PC-9 (cell line): ENCODE measurements at regions not wholly inside any gene's neighbourhood (a gene's known extent, or its start where the extent isn't known, plus 50 kb on each side); places are given as distances from the start of the nearest gene placed in this dataset.

ENCODE experiments used
- EZH2 ChIP-seq: fragments of 200-600 bp; sonication (generic); IDR thresholded peaks from 2 replicates; pipeline ENCODE4 v1.8.0; 2017; ENCODE audit warnings: antibody characterized with exemption, low read depth
- TF ChIP-seq, protein P1 (sequence below): fragments of 200-600 bp; sonication (generic); conservative IDR thresholded peaks from 2 replicates; pipeline ENCODE4 v1.6.1; 2017; ENCODE audit warnings: mixed run types, antibody characterized with exemption, mild to moderate bottlenecking, moderate library complexity

DNA sequence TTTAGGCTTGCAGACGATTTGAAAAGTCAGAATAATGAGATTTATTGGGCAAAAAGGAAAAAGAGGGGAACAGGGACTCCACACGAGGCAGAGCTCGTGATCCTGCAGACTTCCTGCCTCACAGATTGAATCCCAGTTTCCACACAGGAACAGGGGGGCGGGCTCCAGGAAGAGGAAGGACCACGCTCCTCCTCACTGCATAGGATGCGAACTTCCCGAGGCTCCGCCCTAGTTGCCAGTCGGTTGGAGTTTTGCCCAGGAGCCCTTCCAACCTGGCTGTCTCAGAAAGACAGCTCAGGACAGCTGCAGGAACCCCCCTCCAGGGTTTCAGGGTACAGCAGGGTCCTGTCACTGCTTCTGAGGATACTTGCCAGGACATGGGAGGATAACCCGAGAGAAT, 488.3 kb upstream of the ADARB2 start:
- TF ChIP-seq, protein P1, sequence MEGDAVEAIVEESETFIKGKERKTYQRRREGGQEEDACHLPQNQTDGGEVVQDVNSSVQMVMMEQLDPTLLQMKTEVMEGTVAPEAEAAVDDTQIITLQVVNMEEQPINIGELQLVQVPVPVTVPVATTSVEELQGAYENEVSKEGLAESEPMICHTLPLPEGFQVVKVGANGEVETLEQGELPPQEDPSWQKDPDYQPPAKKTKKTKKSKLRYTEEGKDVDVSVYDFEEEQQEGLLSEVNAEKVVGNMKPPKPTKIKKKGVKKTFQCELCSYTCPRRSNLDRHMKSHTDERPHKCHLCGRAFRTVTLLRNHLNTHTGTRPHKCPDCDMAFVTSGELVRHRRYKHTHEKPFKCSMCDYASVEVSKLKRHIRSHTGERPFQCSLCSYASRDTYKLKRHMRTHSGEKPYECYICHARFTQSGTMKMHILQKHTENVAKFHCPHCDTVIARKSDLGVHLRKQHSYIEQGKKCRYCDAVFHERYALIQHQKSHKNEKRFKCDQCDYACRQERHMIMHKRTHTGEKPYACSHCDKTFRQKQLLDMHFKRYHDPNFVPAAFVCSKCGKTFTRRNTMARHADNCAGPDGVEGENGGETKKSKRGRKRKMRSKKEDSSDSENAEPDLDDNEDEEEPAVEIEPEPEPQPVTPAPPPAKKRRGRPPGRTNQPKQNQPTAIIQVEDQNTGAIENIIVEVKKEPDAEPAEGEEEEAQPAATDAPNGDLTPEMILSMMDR: no peak
- no peak for TF ChIP-seq EZH2
